HUES64 (cell line): ENCODE measurements at regions not wholly inside any gene's neighbourhood (a gene's known extent, or its start where the extent isn't known, plus 50 kb on each side); places are given as distances from the start of the nearest gene placed in this dataset.

Experiments
- H3K27ac ChIP-seq: 2 replicates; pipeline ENCODE4 v1.7.0; 2013; ENCODE audit warnings: low read depth, low read length, inconsistent platforms
- H3K27me3 ChIP-seq: 2 replicates; pipeline ENCODE4 v1.6.1; 2013; ENCODE audit warnings: mild to moderate bottlenecking, low read length; ENCODE audit not compliant: insufficient read depth
- H3K36me3 ChIP-seq: 2 replicates; pipeline ENCODE4 v1.6.1; 2013; ENCODE audit warnings: mild to moderate bottlenecking, low read length; ENCODE audit not compliant: insufficient read depth
- H3K4me1 ChIP-seq: 2 replicates; pipeline ENCODE4 v1.6.1; 2013; ENCODE audit warnings: mild to moderate bottlenecking, low read length, moderate library complexity; ENCODE audit not compliant: insufficient read depth
- H3K4me3 ChIP-seq: 2 replicates; pipeline ENCODE4 v1.5.1; 2013; ENCODE audit warnings: mild to moderate bottlenecking, low read length, moderate library complexity
- H3K9ac ChIP-seq: 2 replicates; pipeline ENCODE4 v1.6.1; 2013; ENCODE audit warnings: mild to moderate bottlenecking, low read depth, low read length
- H3K9me3 ChIP-seq: 2 replicates; pipeline ENCODE4 v1.6.1; 2013; ENCODE audit warnings: low read depth, low read length; ENCODE audit not compliant: insufficient read depth
- WGBS: fragments of 150-250, 120-280 bp; methylation state at CpG from one replicate; pipeline ENCODE4 v1.1.7; 2013; ENCODE audit warnings: missing lambda C conversion rate; 5-methylcytosine and 5-hydroxymethylcytosine counted together

GRCh38 chr2:234818937-234819336 lies 132.9 kb upstream of the SH3BP4 start:
- H3K4me1 ChIP-seq: peaks cover 5% of the 10 kb centered on the region; the same call in 1 of the 2 replicates
- no peak overlapping the region for H3K9ac ChIP-seq
- no peaks in the 10 kb centered on the region for H3K36me3 ChIP-seq
- 96% methylated on average over 2 of the region's 3 CpGs for WGBS
- H3K27ac ChIP-seq: no peak overlapping the region
- no peaks in the 10 kb centered on the region for H3K27me3 ChIP-seq
- no peaks in the 10 kb centered on the region for H3K9me3 ChIP-seq
- H3K4me3 ChIP-seq: no peak overlapping the region

- WGBS: 89% methylated on average over 9 of the region's 10 CpGs
- H3K4me3 ChIP-seq: no peak overlapping the region
- H3K9ac ChIP-seq: no peak overlapping the region
- no peaks in the 10 kb centered on the region for H3K36me3 ChIP-seq
- no peaks in the 10 kb centered on the region for H3K27me3 ChIP-seq
- no peaks in the 10 kb centered on the region for H3K9me3 ChIP-seq
- H3K4me1 ChIP-seq: no peaks in the 10 kb centered on the region
- H3K27ac ChIP-seq: no peak overlapping the region
Measured at GRCh38 chr2:234816491-234816890, 135.3 kb upstream of the SH3BP4 start.

GRCh38 chr2:234816056-234816455 lies 135.8 kb upstream of the SH3BP4 start:
- 87% methylated on average over 4 of the region's 4 CpGs for WGBS
- H3K36me3 ChIP-seq: no peaks in the 10 kb centered on the region
- no peak overlapping the region for H3K9ac ChIP-seq
- no peaks in the 10 kb centered on the region for H3K4me1 ChIP-seq
- no peak overlapping the region for H3K27ac ChIP-seq
- H3K27me3 ChIP-seq: no peaks in the 10 kb centered on the region
- no peaks in the 10 kb centered on the region for H3K9me3 ChIP-seq
- no peak overlapping the region for H3K4me3 ChIP-seq

GRCh38 chr2:234814374-234814773 lies 137.4 kb upstream of the SH3BP4 start:
- Histone ChIP-seq H3K27ac (no peak overlapping the region), H3K36me3 (no peaks in the 10 kb centered on the region), H3K4me3 (no peak overlapping the region), H3K9me3 (no peaks in the 10 kb centered on the region), H3K4me1 (no peaks in the 10 kb centered on the region), H3K9ac (no peak overlapping the region), H3K27me3 (no peaks in the 10 kb centered on the region)
- 80% methylated on average over 5 of the region's 5 CpGs for WGBS

- no peaks in the 10 kb centered on the region for H3K27me3 ChIP-seq
- 96% methylated on average over 2 of the region's 2 CpGs for WGBS
- H3K36me3 ChIP-seq: no peaks in the 10 kb centered on the region
Measured at GRCh38 chr2:234812851-234813250, 139.0 kb upstream of the SH3BP4 start.

GRCh38 chr2:234808907-234809306 lies 142.9 kb upstream of the SH3BP4 start:
- Histone ChIP-seq H3K27me3 (no peaks in the 10 kb centered on the region), H3K4me3 (no peak overlapping the region), H3K36me3 (no peaks in the 10 kb centered on the region), H3K27ac (no peak overlapping the region), H3K9ac (no peak overlapping the region), H3K9me3 (peaks cover 3% of the 10 kb centered on the region; the same call in 1 of the 2 replicates), H3K4me1 (no peaks in the 10 kb centered on the region)
- WGBS: 94% methylated on average over 2 of the region's 2 CpGs

More at GRCh38 chr2:234812851-234813250, 139.0 kb upstream of the SH3BP4 start:
- no peaks in the 10 kb centered on the region for H3K9me3 ChIP-seq
- no peak overlapping the region for H3K9ac ChIP-seq
- H3K27ac ChIP-seq: no peak overlapping the region
- H3K4me3 ChIP-seq: no peak overlapping the region
- H3K4me1 ChIP-seq: no peaks in the 10 kb centered on the region

- no peak overlapping the region for H3K9ac ChIP-seq
- H3K4me1 ChIP-seq: no peaks in the 10 kb centered on the region
- H3K4me3 ChIP-seq: no peak overlapping the region
- H3K36me3 ChIP-seq: no peaks in the 10 kb centered on the region
- WGBS: 94% methylated on average over 1 of the region's 1 CpG
- no peaks in the 10 kb centered on the region for H3K27me3 ChIP-seq
- no peak overlapping the region for H3K27ac ChIP-seq
- peaks cover 3% of the 10 kb centered on the region; the same call in 1 of the 2 replicates for H3K9me3 ChIP-seq
Measured at GRCh38 chr2:234806818-234807217, 145.0 kb upstream of the SH3BP4 start.

GRCh38 chr2:234805836-234806235 lies 146.0 kb upstream of the SH3BP4 start:
- no peaks in the 10 kb centered on the region for H3K4me1 ChIP-seq
- H3K4me3 ChIP-seq: no peak overlapping the region
- WGBS: no CpG with 5 or more reads among the region's 1 CpG
- H3K9ac ChIP-seq: no peak overlapping the region
- peaks cover 3% of the 10 kb centered on the region; the same call in 1 of the 2 replicates for H3K9me3 ChIP-seq
- no peaks in the 10 kb centered on the region for H3K36me3 ChIP-seq
- H3K27ac ChIP-seq: no peak overlapping the region
- no peaks in the 10 kb centered on the region for H3K27me3 ChIP-seq

GRCh38 chr2:234804704-234805103 lies 147.1 kb upstream of the SH3BP4 start:
- 96% methylated on average over 1 of the region's 1 CpG for WGBS
- H3K27me3 ChIP-seq: no peaks in the 10 kb centered on the region
- H3K36me3 ChIP-seq: no peaks in the 10 kb centered on the region
- no peak overlapping the region for H3K27ac ChIP-seq
- no peak overlapping the region for H3K9ac ChIP-seq
- H3K9me3 ChIP-seq: peaks cover 3% of the 10 kb centered on the region; the same call in 1 of the 2 replicates
- H3K4me1 ChIP-seq: no peaks in the 10 kb centered on the region
- no peak overlapping the region for H3K4me3 ChIP-seq

- H3K27ac ChIP-seq: no peak overlapping the region
- WGBS: 97% methylated on average over 1 of the region's 1 CpG
- peaks cover 3% of the 10 kb centered on the region; the same call in 1 of the 2 replicates for H3K9me3 ChIP-seq
- H3K27me3 ChIP-seq: no peaks in the 10 kb centered on the region
- H3K4me1 ChIP-seq: 0 out of 2 replicates have a peak, but pooled peaks cover 3% of the 10 kb centered on the region
- H3K36me3 ChIP-seq: no peaks in the 10 kb centered on the region
- H3K4me3 ChIP-seq: no peak overlapping the region
- no peak overlapping the region for H3K9ac ChIP-seq
Measured at GRCh38 chr2:234802845-234803171, 149.0 kb upstream of the SH3BP4 start.

GRCh38 chr2:234802071-234802844 lies 149.6 kb upstream of the SH3BP4 start:
- peaks cover 3% of the 10 kb centered on the region; the same call in 1 of the 2 replicates for H3K9me3 ChIP-seq
- H3K4me1 ChIP-seq: 0 out of 2 replicates have a peak, but pooled peaks cover 5% of the 10 kb centered on the region
- no peaks in the 10 kb centered on the region for H3K36me3 ChIP-seq
- H3K27me3 ChIP-seq: no peaks in the 10 kb centered on the region
- no peak overlapping the region for H3K4me3 ChIP-seq
- no peak overlapping the region for H3K27ac ChIP-seq
- no peak overlapping the region for H3K9ac ChIP-seq
- 93% methylated on average over 4 of the region's 4 CpGs for WGBS
